ENCODE measurements at regions not wholly inside any gene's neighbourhood (a gene's known extent, or its start where the extent isn't known, plus 50 kb on each side); places are given as distances from the start of the nearest gene placed in this dataset.

GRCh38 chr16:76214856-76215255 lies 62.3 kb upstream of the CNTNAP4 start:
- TF ChIP-seq CTCF (IDR thresholded peaks at IDR 0.05) (no peak), POLR2A (IDR thresholded peaks at IDR 0.05) (no peak)
